ENCODE measurements at regions not wholly inside any gene's neighbourhood (a gene's known extent, or its start where the extent isn't known, plus 50 kb on each side); places are given as distances from the start of the nearest gene placed in this dataset.

DNA sequence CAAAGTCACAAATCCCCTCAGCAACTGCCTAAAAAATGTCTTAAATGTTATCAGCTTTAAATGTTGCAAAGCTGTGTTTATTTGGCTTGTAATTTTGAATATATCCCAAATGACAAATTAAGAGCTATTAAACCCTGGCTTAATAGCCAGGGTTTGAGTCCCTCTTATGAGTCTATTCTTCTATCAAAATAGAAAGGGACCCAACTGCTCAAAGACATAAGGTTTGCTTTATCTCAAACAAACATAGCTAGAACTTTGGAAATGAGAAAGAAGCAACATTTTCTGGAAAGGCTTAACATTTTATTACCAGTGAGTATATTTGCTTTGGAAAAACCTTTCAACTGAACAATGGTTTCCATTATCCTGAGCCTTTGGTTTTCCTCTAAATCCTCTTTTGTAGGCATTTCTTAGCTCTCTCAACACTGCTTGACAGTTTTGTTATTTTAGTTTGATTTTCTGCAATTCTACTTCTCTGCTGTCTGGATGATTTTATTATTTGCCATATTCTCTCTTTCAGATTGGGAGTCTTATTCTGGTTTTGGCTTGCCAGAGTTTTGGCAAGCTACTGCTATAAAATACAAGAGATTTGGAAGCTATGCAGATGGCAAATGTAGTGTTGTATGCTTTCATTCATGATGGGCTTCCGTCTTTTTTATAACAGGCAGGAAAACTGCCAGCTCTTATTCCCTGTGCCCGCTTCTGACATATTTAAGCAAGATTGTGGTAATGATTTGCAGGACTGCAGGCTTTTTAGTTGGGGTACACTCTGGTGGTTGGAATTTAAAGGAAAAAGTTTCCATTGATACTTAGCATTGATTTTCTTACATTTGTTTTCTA is 734.9 kb downstream of the DTWD2 start:
- TF ChIP-seq CTCF (IDR thresholded peaks at IDR 0.05; ENCODE audit: low read length) (no peak), EZH2 (optimal IDR thresholded peaks at IDR 0.05; ENCODE audit: low read depth, low read length) (no peak), EZH2phosphoT487 (IDR thresholded peaks at IDR 0.05; ENCODE audit: low read length) (no peak)
